AG04449 (cell line): ENCODE measurements at regions not wholly inside any gene's neighbourhood (a gene's known extent, or its start where the extent isn't known, plus 50 kb on each side); places are given as distances from the start of the nearest gene placed in this dataset.
"Not testable (repeated sequence)": the region's sequence is repeated elsewhere in the genome, so short reads cannot be mapped to it uniquely, and the experiment has no call there.

Experiments used
- CTCF ChIA-PET: fragments of 350-600 bp; formaldehyde crosslinking; extraction: SDS; loops from one replicate; lab custom pipeline; 2021; ENCODE audit warnings: antibody characterized with exemption; lab: Yijun Ruan, JAX
- POLR2A ChIA-PET: fragments of 400-600, 350-600 bp; formaldehyde crosslinking; extraction: SDS; loops from one replicate; lab custom pipeline; 2020; ENCODE audit warnings: antibody characterized with exemption, inconsistent platforms; lab: Yijun Ruan, JAX
- DNase-seq: peaks from one replicate; pipeline ENCODE4 v3.0.0-alpha.2; 2010; ENCODE audit warnings: low read depth, low spot score
- H3K4me3 ChIP-seq: 2 replicates; pipeline ENCODE4 v1.5.1; 2011; ENCODE audit warnings: low read depth, mild to moderate bottlenecking, control low read depth, low read length
- TF ChIP-seq, protein P1 (sequence below): IDR thresholded peaks from one replicate; pipeline ENCODE4 v1.5.1; 2011; ENCODE audit warnings: mild to moderate bottlenecking, moderate library complexity, low read length, control low read depth, inconsistent platforms; ENCODE audit not compliant: insufficient read depth; ENCODE audit errors: missing control alignments

DNA sequence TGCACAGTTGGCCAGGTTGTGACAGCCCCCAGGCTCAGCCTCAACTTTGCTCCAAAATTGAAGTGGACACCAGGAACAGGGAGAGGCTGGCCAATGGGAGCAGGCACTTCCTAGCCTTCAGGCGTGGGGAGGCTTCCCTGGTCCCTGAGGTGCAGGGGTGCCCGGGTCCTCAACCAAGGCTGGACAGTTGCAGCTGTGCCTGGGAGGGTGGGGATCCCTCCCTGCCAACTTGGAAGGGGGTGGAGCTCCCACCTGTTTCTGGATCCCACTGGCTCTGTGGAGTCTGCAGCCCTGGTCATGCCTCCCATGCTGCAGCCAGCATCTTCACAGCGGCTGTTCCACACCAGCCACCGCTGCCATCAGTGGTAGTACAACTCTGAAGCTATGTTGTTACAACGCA is 502.8 kb upstream of the SLITRK5 start:
- POLR2A ChIA-PET, result no interaction called here
- TF ChIP-seq, protein P1, sequence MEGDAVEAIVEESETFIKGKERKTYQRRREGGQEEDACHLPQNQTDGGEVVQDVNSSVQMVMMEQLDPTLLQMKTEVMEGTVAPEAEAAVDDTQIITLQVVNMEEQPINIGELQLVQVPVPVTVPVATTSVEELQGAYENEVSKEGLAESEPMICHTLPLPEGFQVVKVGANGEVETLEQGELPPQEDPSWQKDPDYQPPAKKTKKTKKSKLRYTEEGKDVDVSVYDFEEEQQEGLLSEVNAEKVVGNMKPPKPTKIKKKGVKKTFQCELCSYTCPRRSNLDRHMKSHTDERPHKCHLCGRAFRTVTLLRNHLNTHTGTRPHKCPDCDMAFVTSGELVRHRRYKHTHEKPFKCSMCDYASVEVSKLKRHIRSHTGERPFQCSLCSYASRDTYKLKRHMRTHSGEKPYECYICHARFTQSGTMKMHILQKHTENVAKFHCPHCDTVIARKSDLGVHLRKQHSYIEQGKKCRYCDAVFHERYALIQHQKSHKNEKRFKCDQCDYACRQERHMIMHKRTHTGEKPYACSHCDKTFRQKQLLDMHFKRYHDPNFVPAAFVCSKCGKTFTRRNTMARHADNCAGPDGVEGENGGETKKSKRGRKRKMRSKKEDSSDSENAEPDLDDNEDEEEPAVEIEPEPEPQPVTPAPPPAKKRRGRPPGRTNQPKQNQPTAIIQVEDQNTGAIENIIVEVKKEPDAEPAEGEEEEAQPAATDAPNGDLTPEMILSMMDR, result no peak

DNA sequence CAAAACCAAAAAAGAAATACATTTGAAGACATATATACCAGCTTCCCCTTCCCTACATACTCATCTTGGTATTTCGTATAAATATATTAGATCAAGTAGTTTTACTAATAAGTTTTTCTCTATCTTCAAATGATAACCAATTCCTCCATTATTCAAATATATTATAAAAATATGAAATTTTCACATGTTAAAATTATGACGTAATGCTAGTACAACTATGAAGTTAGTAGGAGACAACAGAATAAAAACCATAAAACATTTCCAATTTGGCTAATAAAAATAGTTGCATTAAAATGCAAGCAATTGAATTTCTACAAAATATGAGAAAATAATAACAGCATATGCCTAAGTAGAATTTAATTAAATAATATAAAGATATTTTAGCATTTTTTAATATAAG is 501.8 kb upstream of the SLITRK5 start:
- no peak overlapping the region for H3K4me3 ChIP-seq
- DNase-seq, result no peak
- POLR2A ChIA-PET, result no interaction called here
- TF ChIP-seq, protein P1, result no peak
- CTCF ChIA-PET, result no interaction called here

More for the DNA sequence above, 502.8 kb upstream of the SLITRK5 start:
- CTCF ChIA-PET, result no interaction called here
- DNase-seq, result no peak
- no peak overlapping the region for H3K4me3 ChIP-seq

DNA sequence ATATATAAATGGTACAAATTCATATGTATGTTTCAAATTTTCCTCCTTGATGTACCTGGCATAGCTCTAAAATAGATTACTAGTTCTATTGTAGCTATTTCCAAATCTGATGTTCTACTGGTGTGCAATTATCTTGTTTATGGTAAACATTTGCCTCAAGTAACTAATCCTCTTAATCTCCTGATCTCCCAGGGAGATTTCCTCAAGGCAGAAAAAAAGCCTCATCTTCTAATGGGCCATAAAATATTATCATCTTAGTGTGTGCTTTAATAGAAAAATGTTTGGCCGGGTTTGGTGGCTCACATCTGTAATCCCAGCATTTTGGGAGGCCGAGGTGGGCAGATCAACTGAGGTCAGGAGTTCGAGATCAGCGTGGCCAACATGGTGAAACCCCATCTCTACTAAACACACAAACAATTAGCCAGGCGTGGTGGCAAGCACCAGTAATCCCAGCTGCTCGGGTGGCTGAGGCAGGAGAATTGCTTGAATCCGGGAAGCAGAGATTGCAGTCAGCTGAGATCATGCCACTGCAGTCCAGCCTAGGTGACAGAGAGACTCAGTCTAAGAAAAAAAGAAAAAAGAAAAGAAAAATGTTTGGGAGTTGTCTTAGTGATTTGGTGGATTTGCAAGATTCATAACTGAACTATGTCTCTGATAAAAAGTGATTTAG is 498.9 kb upstream of the SLITRK5 start:
- H3K4me3 ChIP-seq, result no peak overlapping the region
- CTCF ChIA-PET, result no interaction called here
- DNase-seq, result no peak
- POLR2A ChIA-PET, result no interaction called here
- TF ChIP-seq, protein P1, result no peak

DNA sequence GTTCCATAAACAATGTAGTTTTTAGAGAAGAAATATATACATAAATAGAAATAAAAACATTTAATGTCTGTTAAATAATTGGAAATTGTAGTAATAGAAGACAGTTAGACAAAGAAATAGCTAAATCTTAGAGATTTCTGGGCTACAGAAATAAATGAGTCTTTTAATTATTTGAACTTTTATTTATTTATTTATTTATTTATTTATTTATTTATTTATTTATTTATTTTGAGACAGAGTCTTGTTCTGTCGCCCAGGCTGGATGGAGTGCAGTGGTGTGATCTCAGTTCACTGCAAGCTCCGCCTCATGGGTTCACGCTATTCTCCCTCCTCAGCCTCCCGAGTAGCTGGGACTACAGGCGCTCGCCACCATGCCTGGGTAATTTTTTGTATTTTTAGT is 486.0 kb upstream of the SLITRK5 start:
- CTCF ChIA-PET, DNase-seq, H3K4me3 ChIP-seq, POLR2A ChIA-PET: not testable (repeated sequence)

DNA sequence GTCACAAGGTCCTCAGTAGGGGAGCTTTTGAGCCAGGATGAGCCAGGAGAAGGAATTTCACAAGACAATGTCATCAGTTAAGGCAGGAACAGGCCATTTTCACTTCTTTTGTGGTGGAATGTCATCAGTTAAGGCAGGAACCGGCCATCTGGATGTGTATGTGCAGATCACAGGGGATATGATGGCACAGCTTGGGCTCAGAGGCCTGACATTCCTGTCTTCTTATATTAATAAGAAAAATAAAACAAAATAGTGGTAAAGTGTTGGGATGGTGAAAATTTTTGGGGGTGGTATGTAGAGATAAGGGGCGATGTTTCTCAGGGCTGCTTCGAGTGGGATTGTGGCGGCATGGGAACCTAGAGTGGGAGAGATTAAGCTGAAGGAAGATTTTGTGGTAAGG is 484.5 kb upstream of the SLITRK5 start:
- H3K4me3 ChIP-seq, POLR2A ChIA-PET, DNase-seq, CTCF ChIA-PET: not testable (repeated sequence)

DNA sequence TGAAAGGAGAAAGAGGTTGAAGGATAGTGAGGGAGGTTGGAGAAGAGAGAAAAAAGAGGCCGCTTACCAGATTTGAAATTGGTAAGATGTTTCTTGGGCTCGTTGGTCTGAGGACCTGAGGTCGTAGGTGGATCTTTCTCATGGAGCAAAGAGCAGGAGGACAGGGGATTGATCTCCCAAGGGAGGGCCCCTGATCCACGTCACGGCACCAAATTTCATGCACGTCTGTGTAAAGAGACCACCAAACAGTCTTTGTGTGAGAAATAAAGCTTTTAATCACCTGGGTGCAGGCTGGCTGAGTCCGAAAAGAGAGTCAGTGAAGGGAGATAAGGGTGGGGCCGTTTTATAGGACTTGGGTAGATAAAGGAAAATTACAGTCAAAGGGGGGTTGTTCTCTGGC is 479.7 kb upstream of the SLITRK5 start:
- POLR2A ChIA-PET, CTCF ChIA-PET, DNase-seq, H3K4me3 ChIP-seq: not testable (repeated sequence)

DNA sequence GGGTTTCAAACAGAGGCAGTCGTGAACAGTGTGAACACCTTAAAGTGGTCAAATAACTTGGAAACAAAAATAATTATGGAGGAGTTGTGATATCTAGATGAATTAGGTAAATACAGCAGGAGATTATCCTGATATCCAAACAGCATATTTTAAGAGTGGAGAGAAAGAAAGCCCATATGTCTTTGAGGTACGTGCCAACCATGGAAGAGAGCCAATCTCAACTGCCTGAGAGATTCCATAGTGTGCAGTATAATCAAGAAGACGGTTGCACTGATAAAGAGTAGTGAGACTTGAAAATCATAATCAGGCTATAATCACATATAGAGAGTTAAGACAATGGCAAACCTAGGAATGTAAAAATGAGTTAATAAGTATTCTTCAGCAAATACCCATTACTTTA is 472.8 kb upstream of the SLITRK5 start:
- DNase-seq, result no peak
- CTCF ChIA-PET, result no interaction called here
- POLR2A ChIA-PET, result no interaction called here
- no peak overlapping the region for H3K4me3 ChIP-seq
- TF ChIP-seq, protein P1, result no peak

DNA sequence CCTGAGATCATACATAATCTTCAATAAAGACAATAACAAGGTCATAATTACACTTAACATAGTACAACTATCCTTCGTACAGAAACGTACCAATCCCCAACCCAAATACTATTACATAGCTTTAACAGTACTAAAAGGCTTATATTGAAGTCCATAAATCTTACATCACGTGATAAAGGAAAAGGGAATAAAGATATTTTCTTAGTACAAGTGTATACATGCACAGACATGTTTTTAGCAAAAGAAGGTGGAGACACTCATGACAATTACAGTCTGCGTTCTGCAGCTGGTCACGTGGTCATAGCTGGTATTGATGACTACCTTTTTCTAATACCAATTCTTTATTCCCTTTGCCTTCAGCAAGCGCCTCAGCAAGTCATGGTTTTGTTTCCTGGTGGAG is 464.5 kb upstream of the SLITRK5 start:
- ChIA-PET POLR2A (no interaction called here), CTCF (no interaction called here)
- no peak for DNase-seq
- no peak overlapping the region for H3K4me3 ChIP-seq
- TF ChIP-seq, protein P1, result no peak
